Neural progenitor cell (in vitro differentiated cells): ENCODE measurements at regions not wholly inside any gene's neighbourhood (a gene's known extent, or its start where the extent isn't known, plus 50 kb on each side); places are given as distances from the start of the nearest gene placed in this dataset.

Source experiments
- EZH2 ChIP-seq: fragments of 200-600 bp; sonication (generic); IDR thresholded peaks from 2 replicates; pipeline ENCODE4 v1.6.1; 2017; ENCODE audit warnings: antibody characterized with exemption, mild to moderate bottlenecking, moderate library complexity
- EZH2phosphoT487 ChIP-seq: fragments of 200-600 bp; sonication (generic); IDR thresholded peaks from 2 replicates; pipeline ENCODE4 v1.6.1; 2017; ENCODE audit warnings: antibody characterized with exemption
- TF ChIP-seq, protein P1 (sequence below): fragments of 200-600 bp; sonication (generic); IDR thresholded peaks from 2 replicates; pipeline ENCODE4 v1.5.1; 2017; ENCODE audit warnings: antibody characterized with exemption, mild to moderate bottlenecking

DNA sequence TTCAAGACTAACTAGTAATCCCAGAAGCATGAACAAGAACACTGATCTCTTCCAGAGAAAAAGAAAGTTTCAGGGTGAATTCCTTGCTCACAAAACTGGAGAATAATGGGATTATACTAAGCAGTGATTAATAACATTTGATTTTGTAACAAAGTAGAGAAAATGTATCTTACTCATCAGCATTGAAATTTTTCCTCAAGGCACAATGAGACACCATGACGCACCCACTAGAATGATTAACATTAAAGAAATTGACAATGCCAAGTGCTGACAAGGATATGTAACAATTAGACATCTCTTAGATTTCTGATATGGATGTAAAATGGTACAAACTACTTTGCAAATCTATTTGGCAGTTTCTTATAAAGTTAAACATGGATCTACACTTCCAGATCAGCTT lies 101.1 kb upstream of the EPHA4 start:
- TF ChIP-seq EZH2, result no peak
- TF ChIP-seq, protein P1, sequence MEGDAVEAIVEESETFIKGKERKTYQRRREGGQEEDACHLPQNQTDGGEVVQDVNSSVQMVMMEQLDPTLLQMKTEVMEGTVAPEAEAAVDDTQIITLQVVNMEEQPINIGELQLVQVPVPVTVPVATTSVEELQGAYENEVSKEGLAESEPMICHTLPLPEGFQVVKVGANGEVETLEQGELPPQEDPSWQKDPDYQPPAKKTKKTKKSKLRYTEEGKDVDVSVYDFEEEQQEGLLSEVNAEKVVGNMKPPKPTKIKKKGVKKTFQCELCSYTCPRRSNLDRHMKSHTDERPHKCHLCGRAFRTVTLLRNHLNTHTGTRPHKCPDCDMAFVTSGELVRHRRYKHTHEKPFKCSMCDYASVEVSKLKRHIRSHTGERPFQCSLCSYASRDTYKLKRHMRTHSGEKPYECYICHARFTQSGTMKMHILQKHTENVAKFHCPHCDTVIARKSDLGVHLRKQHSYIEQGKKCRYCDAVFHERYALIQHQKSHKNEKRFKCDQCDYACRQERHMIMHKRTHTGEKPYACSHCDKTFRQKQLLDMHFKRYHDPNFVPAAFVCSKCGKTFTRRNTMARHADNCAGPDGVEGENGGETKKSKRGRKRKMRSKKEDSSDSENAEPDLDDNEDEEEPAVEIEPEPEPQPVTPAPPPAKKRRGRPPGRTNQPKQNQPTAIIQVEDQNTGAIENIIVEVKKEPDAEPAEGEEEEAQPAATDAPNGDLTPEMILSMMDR, result no peak
- TF ChIP-seq EZH2phosphoT487, result no peak
